Ishikawa (cell line): ENCODE measurements at regions not wholly inside any gene's neighbourhood (a gene's known extent, or its start where the extent isn't known, plus 50 kb on each side); places are given as distances from the start of the nearest gene placed in this dataset.

Source experiments
- CEBPB ChIP-seq: IDR thresholded peaks from 2 replicates; pipeline ENCODE4 v1.6.1; 2012
- EGR1 ChIP-seq: IDR thresholded peaks from 2 replicates; pipeline ENCODE4 v1.6.1; 2012
- EP300 ChIP-seq: IDR thresholded peaks from 2 replicates; pipeline ENCODE4 v1.6.1; 2012; ENCODE audit warnings: borderline replicate concordance
- FOXM1 ChIP-seq: IDR thresholded peaks from 2 replicates; pipeline ENCODE4 v1.6.1; 2012; ENCODE audit warnings: low read depth, borderline replicate concordance
- MAX ChIP-seq: IDR thresholded peaks from 2 replicates; pipeline ENCODE4 v1.6.1; 2012
- NFIC ChIP-seq: IDR thresholded peaks from 2 replicates; pipeline ENCODE4 v1.6.1; 2012
- RAD21 ChIP-seq: IDR thresholded peaks from 2 replicates; pipeline ENCODE4 v1.6.1; 2012; ENCODE audit warnings: low read depth
- REST ChIP-seq: IDR thresholded peaks from 2 replicates; pipeline ENCODE4 v1.6.1; 2012; ENCODE audit warnings: low read depth, mild to moderate bottlenecking
- TAF1 ChIP-seq: IDR thresholded peaks from 2 replicates; pipeline ENCODE4 v1.6.1; 2012; ENCODE audit warnings: low read depth, mild to moderate bottlenecking
- TCF12 ChIP-seq: IDR thresholded peaks from 2 replicates; pipeline ENCODE4 v1.6.1; 2012; ENCODE audit warnings: low read depth
- TEAD4 ChIP-seq: IDR thresholded peaks from 2 replicates; pipeline ENCODE4 v1.6.1; 2012
- USF1 ChIP-seq: IDR thresholded peaks from 2 replicates; pipeline ENCODE4 v1.6.1; 2012
- YY1 ChIP-seq: IDR thresholded peaks from 2 replicates; pipeline ENCODE4 v1.6.1; 2012; ENCODE audit warnings: low read depth
- ZBTB7A ChIP-seq: IDR thresholded peaks from 2 replicates; pipeline ENCODE4 v1.6.1; 2012; ENCODE audit warnings: low read depth

- TF ChIP-seq EP300 (no peak), MAX (no peak), EGR1 (no peak), YY1 (no peak), FOXM1 (no peak), REST (no peak), TAF1 (no peak), TEAD4 (no peak), USF1 (no peak), RAD21 (no peak), TCF12 (no peak), NFIC (no peak), CEBPB (no peak), ZBTB7A (no peak)
Measured at GRCh38 chr1:222068937-222069336, 327.0 kb upstream of the DUSP10 start.
